PC-3 (cell line): ENCODE measurements at regions not wholly inside any gene's neighbourhood (a gene's known extent, or its start where the extent isn't known, plus 50 kb on each side); places are given as distances from the start of the nearest gene placed in this dataset.

ENCODE experiments used
- ATAC-seq: fragments of 200-7000 bp; cut with Tn5 transposase; 2 replicates; pipeline ENCODE4 v1.9.1; 2020; ENCODE audit warnings: mild to moderate bottlenecking, moderate library complexity
- BruUV-seq: library from RNA; stranded (reverse); fragments of 400-500 nt; replicated peaks from 2 replicates; lab custom pipeline; 2021; lab: Mats Ljungman, UMichigan
- CTCF ChIA-PET: fragments of 300-600 bp; sonication (Branson Sonifier 250); formaldehyde crosslinking; loops from one replicate; lab custom pipeline; 2022; ENCODE audit warnings: antibody characterized with exemption; lab: Charles Lee
- POLR2A ChIA-PET: fragments of 300-600 bp; sonication (Branson Sonifier 250); formaldehyde crosslinking; loops from one replicate; lab custom pipeline; 2022; ENCODE audit warnings: antibody characterized with exemption; ENCODE audit not compliant: unreplicated experiment; lab: Charles Lee
- DNase-seq: peaks from one replicate; pipeline ENCODE4 v3.0.0-alpha.2; 2015
- H2AFZ ChIP-seq: fragments of 300-600 bp; sonication (generic); 2 replicates; pipeline ENCODE4 v1.6.0; 2016; ENCODE audit warnings: antibody characterized with exemption, low read length
- H3F3A ChIP-seq: fragments of 300-600 bp; sonication (generic); one replicate; pipeline ENCODE4 v1.6.0; 2017; ENCODE audit warnings: antibody characterized with exemption, low read length, control low read depth, mild to moderate bottlenecking; ENCODE audit not compliant: unreplicated experiment
- H3K27ac ChIP-seq: fragments of 300-600 bp; sonication (generic); 2 replicates; pipeline ENCODE4 v1.5.1; 2016; ENCODE audit warnings: mild to moderate bottlenecking, low read length
- H3K27me3 ChIP-seq: fragments of 300-600 bp; sonication (generic); 2 replicates; pipeline ENCODE4 v1.6.1; 2016; ENCODE audit warnings: low read length, mixed read lengths
- H3K36me3 ChIP-seq: fragments of 300-600 bp; sonication (generic); 2 replicates; pipeline ENCODE4 v1.6.1; 2016; ENCODE audit warnings: low read depth, mixed run types, low read length, mixed read lengths
- H3K4me1 ChIP-seq: fragments of 300-600 bp; sonication (generic); 2 replicates; pipeline ENCODE4 v1.5.1; 2016; ENCODE audit warnings: low read length; ENCODE audit not compliant: insufficient read depth
- H3K4me2 ChIP-seq: fragments of 300-600 bp; sonication (generic); 2 replicates; pipeline ENCODE4 v1.6.0; 2016; ENCODE audit warnings: low read length
- H3K4me3 ChIP-seq: fragments of 300-600 bp; sonication (generic); 2 replicates; pipeline ENCODE4 v1.5.1; 2016; ENCODE audit warnings: mild to moderate bottlenecking, low read length, mixed read lengths
- H3K79me2 ChIP-seq: fragments of 300-600 bp; sonication (generic); 2 replicates; pipeline ENCODE4 v1.6.1; 2017; ENCODE audit warnings: low read length, mixed read lengths
- H3K9ac ChIP-seq: fragments of 300-600 bp; sonication (generic); 2 replicates; pipeline ENCODE4 v1.6.0; 2016; ENCODE audit warnings: mild to moderate bottlenecking, low read length
- H3K9me2 ChIP-seq: fragments of 300-600 bp; sonication (generic); replicated peaks from 2 replicates; pipeline ENCODE4 v1.6.1; 2016; ENCODE audit warnings: mixed run types, low read length, mixed read lengths
- H3K9me3 ChIP-seq: fragments of 300-600 bp; sonication (generic); 2 replicates; pipeline ENCODE4 v1.6.1; 2016; ENCODE audit warnings: low read length, mixed read lengths
- H4K20me1 ChIP-seq: fragments of 300-600 bp; sonication (generic); 2 replicates; pipeline ENCODE4 v1.6.1; 2016; ENCODE audit warnings: low read length, mixed read lengths
- EZH2 ChIP-seq: fragments of 300-600 bp; sonication (generic); IDR thresholded peaks from one replicate; pipeline ENCODE4 v1.6.1; 2017; ENCODE audit warnings: antibody characterized with exemption, mild to moderate bottlenecking, low read length; ENCODE audit not compliant: unreplicated experiment
- EZH2phosphoT487 ChIP-seq: fragments of 300-600 bp; sonication (generic); IDR thresholded peaks from 2 replicates; pipeline ENCODE4 v1.6.1; 2018; ENCODE audit warnings: mild to moderate bottlenecking, antibody characterized with exemption, low read length, borderline replicate concordance
- intact Hi-C: fragments of 100-400 bp; cut with micrococcal nuclease; formaldehyde crosslinking; loops from 2 replicates; pipeline ENCODE4 v1.9.0; 2023
- TF ChIP-seq, protein P1 (sequence below): fragments of 300-600 bp; sonication (generic); conservative IDR thresholded peaks from 2 replicates; pipeline ENCODE4 v1.5.1; 2017; ENCODE audit warnings: antibody characterized with exemption, low read depth, mild to moderate bottlenecking, low read length

- CTCF ChIA-PET = no interaction called here
- Histone ChIP-seq H3K9ac (no peak overlapping the region), H3K79me2 (no peaks in the 10 kb centered on the region), H3K9me3 (no peaks in the 10 kb centered on the region), H3F3A (no peaks in the 10 kb centered on the region), H4K20me1 (no peaks in the 10 kb centered on the region), H3K4me2 (no peak overlapping the region), H3K4me3 (no peak overlapping the region), H3K27ac (no peak overlapping the region), H3K4me1 (no peaks in the 10 kb centered on the region), H3K36me3 (no peaks in the 10 kb centered on the region), H2AFZ (no peak overlapping the region), H3K27me3 (no peaks in the 10 kb centered on the region), H3K9me2 (no peaks in the 10 kb centered on the region)
- DNase-seq (no peak), ATAC-seq (no peak)
- BruUV-seq = no TSS peak
- intact Hi-C loops = no loop called here
- POLR2A ChIA-PET = no interaction called here
- TF ChIP-seq, protein P1, sequence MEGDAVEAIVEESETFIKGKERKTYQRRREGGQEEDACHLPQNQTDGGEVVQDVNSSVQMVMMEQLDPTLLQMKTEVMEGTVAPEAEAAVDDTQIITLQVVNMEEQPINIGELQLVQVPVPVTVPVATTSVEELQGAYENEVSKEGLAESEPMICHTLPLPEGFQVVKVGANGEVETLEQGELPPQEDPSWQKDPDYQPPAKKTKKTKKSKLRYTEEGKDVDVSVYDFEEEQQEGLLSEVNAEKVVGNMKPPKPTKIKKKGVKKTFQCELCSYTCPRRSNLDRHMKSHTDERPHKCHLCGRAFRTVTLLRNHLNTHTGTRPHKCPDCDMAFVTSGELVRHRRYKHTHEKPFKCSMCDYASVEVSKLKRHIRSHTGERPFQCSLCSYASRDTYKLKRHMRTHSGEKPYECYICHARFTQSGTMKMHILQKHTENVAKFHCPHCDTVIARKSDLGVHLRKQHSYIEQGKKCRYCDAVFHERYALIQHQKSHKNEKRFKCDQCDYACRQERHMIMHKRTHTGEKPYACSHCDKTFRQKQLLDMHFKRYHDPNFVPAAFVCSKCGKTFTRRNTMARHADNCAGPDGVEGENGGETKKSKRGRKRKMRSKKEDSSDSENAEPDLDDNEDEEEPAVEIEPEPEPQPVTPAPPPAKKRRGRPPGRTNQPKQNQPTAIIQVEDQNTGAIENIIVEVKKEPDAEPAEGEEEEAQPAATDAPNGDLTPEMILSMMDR = no peak
- TF ChIP-seq EZH2phosphoT487 (no peak), EZH2 (no peak)
These were observed 83.4 kb downstream of the SOX1 start for GRCh38 chr13:112150352-112150751.

GRCh38 chr13:112152846-112153245 lies 85.9 kb downstream of the SOX1 start:
- Histone ChIP-seq H3K9me3 (no peaks in the 10 kb centered on the region), H3K9ac (no peak overlapping the region), H3K4me3 (no peak overlapping the region), H3K36me3 (no peaks in the 10 kb centered on the region), H3K27me3 (0 out of 2 replicates have a peak, but pooled peaks cover 4% of the 10 kb centered on the region), H4K20me1 (no peaks in the 10 kb centered on the region), H3K79me2 (no peaks in the 10 kb centered on the region), H3F3A (no peaks in the 10 kb centered on the region), H3K9me2 (no peaks in the 10 kb centered on the region), H2AFZ (no peak overlapping the region), H3K4me1 (no peaks in the 10 kb centered on the region), H3K4me2 (no peak overlapping the region), H3K27ac (no peak overlapping the region)
- TF ChIP-seq EZH2 (no peak), EZH2phosphoT487 (no peak)
- TF ChIP-seq, protein P1 = no peak
- ATAC-seq (no peak), DNase-seq (no peak)
- POLR2A ChIA-PET = no interaction called here
- BruUV-seq = no TSS peak
- intact Hi-C loops = no loop called here
- CTCF ChIA-PET = no interaction called here

- Histone ChIP-seq H3K27ac (no peak overlapping the region), H3K9ac (no peak overlapping the region), H3K4me2 (no peak overlapping the region), H3K27me3 (0 out of 2 replicates have a peak, but pooled peaks cover 4% of the 10 kb centered on the region), H4K20me1 (no peaks in the 10 kb centered on the region), H3F3A (no peaks in the 10 kb centered on the region), H3K9me2 (no peaks in the 10 kb centered on the region), H2AFZ (no peak overlapping the region), H3K4me1 (no peaks in the 10 kb centered on the region), H3K4me3 (no peak overlapping the region), H3K79me2 (no peaks in the 10 kb centered on the region), H3K36me3 (no peaks in the 10 kb centered on the region), H3K9me3 (no peaks in the 10 kb centered on the region)
- CTCF ChIA-PET = no interaction called here
- no TSS peak for BruUV-seq
- POLR2A ChIA-PET = no interaction called here
- no peak for ATAC-seq
- no peak for DNase-seq
- no peak for TF ChIP-seq EZH2phosphoT487
- TF ChIP-seq, protein P1 = no peak
- TF ChIP-seq EZH2 = no peak
- intact Hi-C loops = no loop called here
These were observed 86.4 kb downstream of the SOX1 start for GRCh38 chr13:112153364-112153763.
